ENCODE measurements at regions not wholly inside any gene's neighbourhood (a gene's known extent, or its start where the extent isn't known, plus 50 kb on each side); places are given as distances from the start of the nearest gene placed in this dataset.

DNA sequence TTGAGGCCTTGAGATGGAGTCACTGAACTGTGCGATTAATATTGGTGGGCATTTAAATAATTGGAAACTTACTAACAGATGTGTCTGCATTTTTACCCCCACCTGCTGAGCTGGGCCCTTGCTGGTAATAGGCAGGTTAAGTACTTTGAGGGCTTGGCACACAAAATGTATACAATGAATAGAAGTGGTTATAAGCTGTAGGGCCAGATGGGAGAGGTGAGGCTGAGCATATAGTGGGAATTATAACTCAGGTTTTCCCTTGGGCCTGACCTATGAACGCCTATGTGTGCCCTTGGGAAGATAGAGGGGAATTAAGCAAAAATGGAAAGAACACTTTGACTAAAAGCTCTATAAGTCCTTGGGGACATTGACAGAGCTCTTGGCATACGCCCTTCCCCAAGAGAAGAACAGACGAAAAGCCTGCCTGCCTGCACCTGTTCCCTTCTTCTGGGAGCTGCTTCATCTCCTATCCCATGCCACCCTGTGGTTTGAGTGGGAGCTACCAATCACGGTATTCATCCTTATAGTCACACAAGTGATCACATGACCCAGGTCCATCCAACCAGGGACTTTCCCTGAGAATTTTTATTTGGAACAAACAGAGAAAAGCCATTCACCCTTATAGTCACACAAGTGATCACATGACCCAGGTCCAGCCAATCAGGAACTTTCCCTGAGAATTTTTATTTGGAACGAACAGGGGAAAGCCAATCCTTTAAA is 260.7 kb upstream of the CSF3R start:
- DNase-seq (ENCODE audit: low read depth): no peak

- no peak for DNase-seq (ENCODE audit: low read depth)
Observed at GRCh38 chr1:36741066-36741465, 258.4 kb upstream of the CSF3R start.

- DNase-seq (ENCODE audit: low read depth): no peak
Observed at GRCh38 chr1:36740446-36740845, 257.7 kb upstream of the CSF3R start.

DNA sequence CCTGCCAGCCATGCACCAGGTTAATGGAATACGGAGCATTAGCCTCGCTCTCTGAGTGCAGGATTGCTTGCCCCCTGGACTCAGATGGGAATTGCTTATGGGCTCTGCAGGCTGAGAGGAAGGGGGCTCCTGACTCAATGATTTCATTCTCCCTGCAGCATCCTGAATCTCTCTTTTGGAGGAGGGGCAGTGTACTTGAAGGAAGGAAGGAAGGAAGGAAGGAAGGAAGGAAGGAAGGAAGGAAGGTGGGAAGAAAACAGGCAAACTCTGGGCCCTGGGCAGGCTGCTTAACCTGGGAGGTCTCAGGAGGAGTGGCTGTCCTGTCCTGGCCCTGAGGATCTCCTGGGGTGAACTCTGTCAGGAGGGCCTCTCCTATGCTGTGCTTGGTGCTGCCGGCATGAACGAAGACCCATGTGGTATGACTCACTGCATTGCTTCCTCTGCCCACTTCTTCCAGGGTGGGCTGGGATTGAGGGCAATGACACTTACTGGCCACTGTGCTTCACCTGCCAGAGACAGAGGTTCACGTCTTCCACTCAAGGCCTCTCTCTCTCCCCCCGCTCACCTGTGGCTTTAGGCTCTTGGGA is 257.1 kb upstream of the CSF3R start:
- DNase-seq (ENCODE audit: low read depth): no peak

- DNase-seq (ENCODE audit: low read depth): no peak
Observed at GRCh38 chr1:36738245-36738644, 255.5 kb upstream of the CSF3R start.

GRCh38 chr1:36737767-36738166 is 255.1 kb upstream of the CSF3R start:
- DNase-seq (ENCODE audit: low read depth): no peak

DNA sequence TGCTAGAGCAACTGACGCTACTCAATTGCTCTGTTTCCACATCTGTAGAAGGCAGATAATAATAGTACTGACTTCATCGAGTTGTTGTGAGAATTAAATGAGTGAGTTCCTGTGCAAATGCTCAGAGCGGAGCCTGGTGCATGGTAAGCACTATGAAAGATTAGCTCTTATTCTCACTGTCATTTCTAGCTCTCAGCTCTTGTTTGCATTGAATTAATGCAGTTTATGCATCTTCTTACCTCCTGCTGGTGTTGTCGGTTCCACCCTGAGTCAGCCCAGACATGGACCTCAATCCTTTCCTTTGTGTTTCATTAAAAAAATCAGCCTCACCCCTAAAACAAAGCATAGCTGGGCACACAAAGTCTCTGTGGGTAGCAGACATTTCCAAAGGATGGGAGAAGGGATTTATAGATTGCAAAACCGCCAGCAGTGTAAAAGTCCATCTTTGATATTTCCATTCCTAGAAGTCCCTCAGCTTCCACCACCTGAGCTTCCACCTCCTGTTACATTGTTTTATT is 254.4 kb upstream of the CSF3R start:
- no peak for DNase-seq (ENCODE audit: low read depth)

DNA sequence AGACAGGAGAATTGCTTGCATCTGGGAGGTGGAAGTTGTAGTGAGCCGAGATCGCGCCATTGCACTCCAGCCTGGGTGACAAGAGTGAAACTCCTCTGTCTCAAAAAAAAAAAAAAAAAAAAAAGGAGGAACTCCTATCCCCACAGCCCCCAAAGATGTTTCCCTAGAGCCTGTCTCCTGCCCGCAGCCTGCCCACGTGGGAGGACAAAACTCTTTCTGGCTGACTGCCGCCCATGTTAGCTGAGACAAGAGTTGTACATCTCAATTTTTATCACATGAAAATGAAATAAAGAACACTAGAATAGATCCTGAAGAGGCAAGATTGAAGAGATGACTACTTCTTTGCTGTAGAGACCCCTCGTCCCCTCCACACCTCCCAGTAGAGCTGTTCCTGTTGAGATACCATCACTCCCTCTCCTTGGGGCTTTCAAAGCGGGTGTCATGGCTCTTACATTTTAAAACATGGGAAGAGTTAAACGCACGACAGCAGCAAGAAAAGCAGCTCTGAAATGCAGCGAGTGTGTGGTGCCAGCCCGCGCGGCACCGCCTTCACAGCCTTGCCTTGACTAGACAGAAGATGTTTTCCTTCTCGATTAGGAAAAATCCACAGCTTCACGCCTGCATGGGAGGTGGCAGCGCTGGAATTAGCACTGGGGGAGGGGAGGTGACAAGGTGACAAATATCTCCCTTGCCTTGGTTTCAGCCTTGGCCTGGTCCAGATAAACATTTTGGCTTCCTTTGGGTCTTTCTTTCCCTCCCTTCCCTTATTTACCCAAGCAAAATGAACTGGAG is 253.4 kb upstream of the CSF3R start:
- no peak for DNase-seq (ENCODE audit: low read depth)

DNA sequence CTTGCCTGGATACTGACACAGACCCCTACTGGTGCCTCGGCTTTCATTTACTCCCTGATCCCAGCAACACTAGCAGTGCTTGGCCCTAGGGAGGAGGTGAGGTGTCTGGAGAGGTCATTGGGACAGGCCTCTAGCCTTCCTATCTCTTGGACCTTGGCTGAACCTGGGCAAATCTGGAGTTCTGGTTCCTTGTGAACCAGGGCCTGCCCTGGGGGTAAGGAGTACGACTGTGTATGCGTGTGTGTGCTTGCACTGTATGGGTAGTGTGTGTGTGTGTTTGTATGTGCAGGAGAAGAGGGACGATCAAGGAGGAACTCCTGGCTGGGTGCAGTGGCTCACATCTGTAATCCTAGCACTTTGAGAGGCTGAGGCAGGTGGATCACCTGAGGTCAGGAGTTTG is 252.7 kb upstream of the CSF3R start:
- no peak for DNase-seq (ENCODE audit: low read depth)

DNA sequence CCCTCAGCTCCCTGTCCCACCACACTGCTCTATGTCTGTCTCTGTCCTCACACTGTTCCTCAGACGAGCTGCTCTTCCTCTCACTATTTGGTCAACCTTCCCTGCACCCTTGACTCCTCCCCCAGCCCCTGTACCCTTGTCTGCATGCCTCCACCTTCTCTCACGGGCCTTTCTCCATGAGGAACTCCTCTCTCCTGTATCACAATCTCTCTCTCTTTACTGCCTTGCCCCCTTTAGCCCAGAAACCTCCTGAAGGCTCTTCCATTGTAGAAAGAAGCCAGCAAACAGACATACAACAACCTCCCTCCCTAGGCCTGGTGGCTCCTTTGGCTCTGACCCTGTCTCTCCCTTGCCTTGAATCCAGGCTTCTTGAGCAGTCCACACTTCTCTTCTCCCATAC is 251.6 kb upstream of the CSF3R start:
- no peak for DNase-seq (ENCODE audit: low read depth)

GRCh38 chr1:36733748-36734147 is 251.0 kb upstream of the CSF3R start:
- DNase-seq (ENCODE audit: low read depth): no peak

GRCh38 chr1:36732015-36732356 is 249.3 kb upstream of the CSF3R start:
- no peak for DNase-seq (ENCODE audit: low read depth)

- no peak for DNase-seq (ENCODE audit: low read depth)
Observed at GRCh38 chr1:36731226-36732014, 248.7 kb upstream of the CSF3R start.

- DNase-seq (ENCODE audit: low read depth): no peak
Observed at GRCh38 chr1:36730599-36730998, 247.9 kb upstream of the CSF3R start.

DNA sequence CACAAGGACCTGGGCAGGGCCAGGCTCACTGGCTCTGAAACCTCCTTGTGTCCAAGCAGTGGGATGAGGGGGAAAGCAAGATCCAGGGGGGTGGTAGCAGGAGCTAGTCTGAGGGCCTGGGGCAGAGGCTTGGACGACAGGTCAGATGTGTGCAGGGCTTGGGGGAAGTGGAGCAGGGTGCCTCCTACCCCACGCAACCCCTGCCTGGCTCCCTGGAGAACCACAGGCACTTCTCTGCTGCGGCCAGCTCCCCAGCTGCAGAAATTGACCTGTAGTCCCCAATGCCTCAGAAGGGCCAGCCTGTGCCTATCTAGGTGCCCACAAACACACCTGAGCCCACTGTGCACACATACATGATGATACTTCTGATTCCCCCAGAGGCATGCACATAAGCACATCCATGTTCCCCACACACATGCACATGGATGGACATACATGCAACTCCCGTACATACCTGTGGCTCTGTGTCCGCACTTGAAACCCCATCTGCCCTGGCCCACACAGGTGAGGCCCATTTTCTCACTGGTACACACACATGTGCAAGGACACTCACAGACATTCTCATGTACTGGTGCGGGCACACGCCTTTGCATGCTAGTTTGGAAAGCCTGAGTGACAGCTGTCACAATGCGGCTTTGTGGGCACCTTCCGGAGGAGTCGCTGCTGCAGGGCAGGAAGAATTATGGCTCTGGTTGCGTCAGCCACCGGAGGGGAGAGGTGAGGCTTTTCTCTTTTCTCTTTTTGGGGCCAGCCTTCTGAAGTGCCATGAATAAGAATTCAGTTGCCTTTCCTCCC is 247.2 kb upstream of the CSF3R start:
- no peak for DNase-seq (ENCODE audit: low read depth)

- DNase-seq (ENCODE audit: low read depth): no peak
Observed at GRCh38 chr1:36729289-36729688, 246.6 kb upstream of the CSF3R start.

DNA sequence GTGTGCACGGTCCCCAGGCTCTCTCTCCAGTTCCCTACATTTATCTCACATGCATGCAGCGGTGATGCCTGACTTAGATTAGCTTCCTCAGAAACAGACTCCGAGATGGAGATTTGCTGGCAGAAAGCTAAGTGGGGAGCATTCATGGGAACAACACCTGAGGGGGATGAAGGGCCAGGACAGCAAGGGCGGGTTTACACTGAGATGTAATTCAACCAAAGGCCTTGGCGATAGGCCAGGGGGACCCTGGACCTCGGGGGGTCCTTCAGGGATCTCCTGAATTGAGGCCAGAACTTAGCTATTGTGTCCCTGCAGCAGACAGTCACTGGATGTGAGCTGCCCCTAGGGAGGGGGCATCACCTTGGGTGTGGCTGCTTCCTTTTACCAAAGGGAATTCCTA is 246.1 kb upstream of the CSF3R start:
- DNase-seq (ENCODE audit: low read depth): no peak

DNA sequence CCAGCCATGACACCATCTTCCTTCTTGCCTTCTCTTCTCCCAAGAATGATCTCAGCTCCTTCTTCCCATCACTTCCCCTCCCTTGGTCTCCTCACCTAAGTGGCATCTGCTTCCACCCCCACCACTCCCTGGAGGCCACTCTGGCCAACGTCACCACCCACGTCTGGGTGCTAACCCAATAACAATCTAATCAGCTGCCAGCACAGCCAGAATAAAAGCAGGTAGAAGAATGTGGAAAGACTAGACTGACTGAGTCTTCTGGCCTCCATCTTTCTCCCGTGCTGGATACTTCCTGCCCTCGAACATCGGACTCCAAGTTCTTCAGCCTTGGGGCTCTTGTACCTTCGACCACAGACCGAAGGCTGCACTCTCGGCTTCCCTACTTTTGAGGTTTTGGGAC is 245.3 kb upstream of the CSF3R start:
- no peak for DNase-seq (ENCODE audit: low read depth)

DNA sequence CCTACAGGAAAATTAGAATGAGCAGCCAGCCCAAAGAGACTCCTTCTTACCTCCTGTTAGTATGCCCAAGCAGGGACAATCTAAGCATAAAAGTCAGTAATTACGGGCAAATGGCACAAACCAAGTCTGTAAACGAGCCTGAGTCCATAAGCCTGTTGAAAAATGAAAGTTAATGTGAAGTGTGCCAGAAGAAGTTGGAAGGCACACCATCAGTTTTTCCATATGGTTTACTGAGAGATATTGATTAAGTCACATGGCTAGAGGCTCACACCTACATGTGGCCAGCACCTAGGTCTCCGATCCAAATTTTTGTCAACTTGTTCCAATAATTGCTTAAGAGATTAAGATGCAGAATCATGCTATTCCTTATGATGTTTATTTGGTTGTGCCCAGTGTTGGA is 242.4 kb upstream of the CSF3R start:
- no peak for DNase-seq (ENCODE audit: low read depth)

DNA sequence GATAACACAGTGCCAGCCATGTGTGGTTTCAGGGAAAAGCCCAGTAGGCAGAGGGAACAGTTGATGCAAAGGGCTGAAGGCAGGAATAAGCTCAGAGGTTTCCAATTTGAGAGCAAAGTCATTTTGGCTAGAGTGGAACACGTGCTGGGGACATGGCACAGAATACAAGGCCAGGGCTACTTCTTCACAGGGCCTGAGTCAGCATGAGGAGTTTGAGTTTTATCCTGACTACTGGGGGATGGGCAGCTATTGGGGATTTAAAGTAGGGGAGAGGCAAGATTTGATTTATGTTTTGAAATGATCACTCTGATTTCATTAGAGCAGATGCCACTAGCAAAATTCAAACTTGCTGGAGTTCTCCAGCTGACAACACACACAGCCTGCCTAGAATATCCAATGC is 241.1 kb upstream of the CSF3R start:
- DNase-seq (ENCODE audit: low read depth): no peak

DNA sequence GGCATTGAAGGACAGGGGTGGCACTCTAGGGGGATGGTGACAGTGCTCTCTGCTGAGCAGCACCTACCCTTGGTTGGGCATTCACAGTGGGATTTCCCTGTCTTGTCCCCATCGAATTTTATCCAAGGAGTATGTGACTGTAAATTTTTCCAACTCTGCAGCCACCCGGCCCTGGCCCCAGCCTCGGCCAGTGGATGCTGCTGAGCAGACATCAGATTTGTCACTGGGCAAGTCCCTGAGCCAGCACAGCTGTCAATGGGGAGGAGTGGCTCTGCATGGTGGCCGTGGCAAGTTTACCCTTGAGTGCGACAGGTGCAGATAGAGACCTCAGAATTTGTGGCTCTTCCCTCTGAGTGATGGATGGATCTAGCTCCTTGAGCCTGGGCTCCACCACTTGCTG is 240.2 kb upstream of the CSF3R start:
- DNase-seq (ENCODE audit: low read depth): no peak

DNA sequence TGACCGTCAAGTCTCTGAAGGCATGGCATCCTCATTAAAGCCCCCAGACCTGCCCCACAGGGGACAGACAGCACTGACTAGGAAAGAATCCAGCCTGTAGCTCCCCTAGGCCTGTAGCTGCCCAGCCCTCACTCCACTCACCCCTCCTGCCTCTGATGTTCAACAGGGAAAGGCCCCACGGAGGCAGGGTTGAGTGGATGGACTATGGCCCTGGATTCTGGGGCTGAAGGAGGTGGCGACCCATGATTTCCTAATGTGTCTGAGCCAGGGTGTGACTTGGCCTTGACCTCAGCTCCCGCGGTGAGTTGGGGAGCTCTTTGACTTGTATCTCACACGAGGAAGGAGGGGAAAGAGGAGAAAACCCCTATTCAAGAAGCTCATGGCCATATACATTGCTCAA is 238.5 kb upstream of the CSF3R start:
- no peak for DNase-seq (ENCODE audit: low read depth)

All from activated T-helper 9 cell treated with anti-CD3 and anti-CD28 coated beads, Interleukin-2, amount 50 U/mL, for 16 hours (primary cell).